Endothelial cell of umbilical vein (primary cell): ENCODE measurements at regions not wholly inside any gene's neighbourhood (a gene's known extent, or its start where the extent isn't known, plus 50 kb on each side); places are given as distances from the start of the nearest gene placed in this dataset.
"Not testable (repeated sequence)": the region's sequence is repeated elsewhere in the genome, so short reads cannot be mapped to it uniquely, and the experiment has no call there.

Experiments used
- EZH2 ChIP-seq: IDR thresholded peaks from 2 replicates; pipeline ENCODE4 v1.6.1; 2012; ENCODE audit warnings: borderline replicate concordance, low read depth, mild to moderate bottlenecking, moderate library complexity, low read length, inconsistent platforms; ENCODE audit not compliant: severe bottlenecking
- TF ChIP-seq, protein P1 (sequence below), 2 donors: IDR thresholded peaks; 1 replicate in 1 of 2; 2 replicates in 1 of 2; pipeline ENCODE4 v1.5.1; 2011; ENCODE audit warnings: low read length in 2 of 2, mild to moderate bottlenecking in 2 of 2, moderate library complexity in 2 of 2, control low read depth in 1 of 2, inconsistent platforms in 1 of 2, low read depth in 1 of 2; ENCODE audit not compliant: insufficient read depth in 1 of 2; ENCODE audit errors: extremely low read depth in 1 of 2

- not testable (repeated sequence) for TF ChIP-seq EZH2
- TF ChIP-seq, protein P1, sequence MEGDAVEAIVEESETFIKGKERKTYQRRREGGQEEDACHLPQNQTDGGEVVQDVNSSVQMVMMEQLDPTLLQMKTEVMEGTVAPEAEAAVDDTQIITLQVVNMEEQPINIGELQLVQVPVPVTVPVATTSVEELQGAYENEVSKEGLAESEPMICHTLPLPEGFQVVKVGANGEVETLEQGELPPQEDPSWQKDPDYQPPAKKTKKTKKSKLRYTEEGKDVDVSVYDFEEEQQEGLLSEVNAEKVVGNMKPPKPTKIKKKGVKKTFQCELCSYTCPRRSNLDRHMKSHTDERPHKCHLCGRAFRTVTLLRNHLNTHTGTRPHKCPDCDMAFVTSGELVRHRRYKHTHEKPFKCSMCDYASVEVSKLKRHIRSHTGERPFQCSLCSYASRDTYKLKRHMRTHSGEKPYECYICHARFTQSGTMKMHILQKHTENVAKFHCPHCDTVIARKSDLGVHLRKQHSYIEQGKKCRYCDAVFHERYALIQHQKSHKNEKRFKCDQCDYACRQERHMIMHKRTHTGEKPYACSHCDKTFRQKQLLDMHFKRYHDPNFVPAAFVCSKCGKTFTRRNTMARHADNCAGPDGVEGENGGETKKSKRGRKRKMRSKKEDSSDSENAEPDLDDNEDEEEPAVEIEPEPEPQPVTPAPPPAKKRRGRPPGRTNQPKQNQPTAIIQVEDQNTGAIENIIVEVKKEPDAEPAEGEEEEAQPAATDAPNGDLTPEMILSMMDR (IDR thresholded peaks at IDR 0.05; ENCODE audit: extremely low read depth in 1 of 2, insufficient read depth in 1 of 2, low read depth in 1 of 2, low read length in 2 of 2) = not testable (repeated sequence)
Measured at GRCh38 chr10:28771580-28772090, 94.3 kb downstream of the BAMBI start.
